GM18517 (cell line): ENCODE measurements at regions not wholly inside any gene's neighbourhood (a gene's known extent, or its start where the extent isn't known, plus 50 kb on each side); places are given as distances from the start of the nearest gene placed in this dataset.
"Not testable (repeated sequence)": the region's sequence is repeated elsewhere in the genome, so short reads cannot be mapped to it uniquely, and the experiment has no call there.

Experiments
- ATAC-seq: cut with Tn5 transposase; IDR thresholded peaks from one replicate; pipeline ENCODE4 v1.9.1; 2021; ENCODE audit warnings: mild to moderate bottlenecking, moderate library complexity; ENCODE audit not compliant: unreplicated experiment

GRCh38 chr12:131333621-131334440 is 377.1 kb upstream of the SFSWAP start:
- ATAC-seq: no peak

GRCh38 chr12:131334835-131335234 is 376.1 kb upstream of the SFSWAP start:
- ATAC-seq: no peak

GRCh38 chr12:131335456-131335855 is 375.4 kb upstream of the SFSWAP start:
- no peak for ATAC-seq

DNA sequence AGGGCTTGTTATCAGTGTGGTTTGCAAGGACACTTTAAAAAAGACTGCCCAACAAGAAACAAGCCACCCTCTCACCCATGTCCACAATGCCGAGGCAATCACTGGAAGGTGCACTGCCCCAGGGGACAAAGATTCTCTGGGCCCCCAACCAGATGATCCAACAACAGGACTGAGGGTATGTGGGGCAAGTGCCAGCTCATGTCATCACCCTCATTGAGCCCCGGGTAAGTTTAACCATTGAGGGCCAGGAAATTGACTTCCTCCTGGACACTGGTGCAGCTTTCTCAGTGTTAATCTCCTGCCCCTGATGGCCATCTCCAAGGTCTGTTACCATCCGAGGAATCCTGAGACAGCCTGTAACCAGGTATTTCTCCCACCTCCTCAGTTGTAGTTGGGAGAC is 373.0 kb upstream of the SFSWAP start:
- not testable (repeated sequence) for ATAC-seq

DNA sequence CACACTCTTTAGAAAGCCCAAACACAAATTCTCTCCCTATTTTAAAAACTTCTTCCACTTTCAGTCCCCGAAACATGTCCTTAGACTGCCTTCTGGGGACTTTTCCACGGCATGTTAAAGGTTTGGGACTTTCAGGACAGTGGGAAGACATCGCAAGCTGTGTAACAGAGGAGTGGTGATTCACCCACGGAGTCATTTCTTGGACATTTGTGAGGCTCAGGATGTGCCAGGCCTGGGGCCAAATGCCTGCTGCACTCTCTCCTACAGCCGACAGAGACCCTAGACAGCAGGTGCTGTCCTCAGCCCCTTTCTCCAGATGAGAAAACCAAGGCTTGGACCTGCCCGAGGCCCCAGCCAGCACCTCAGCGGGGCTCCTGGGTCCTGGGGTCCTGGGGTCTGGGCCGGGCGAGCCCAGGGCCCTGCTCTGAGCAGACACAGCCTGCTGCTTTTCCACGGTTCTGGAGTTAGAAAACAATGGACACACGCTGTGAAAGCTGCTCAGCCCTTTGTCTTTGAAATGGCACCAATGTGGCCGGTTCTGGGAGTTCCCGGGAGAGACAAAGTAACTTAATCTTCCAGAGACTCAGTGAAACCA is 370.2 kb upstream of the SFSWAP start:
- ATAC-seq: no peak

- ATAC-seq: not testable (repeated sequence)
Measured at GRCh38 chr12:131341608-131342007, 369.3 kb upstream of the SFSWAP start.

DNA sequence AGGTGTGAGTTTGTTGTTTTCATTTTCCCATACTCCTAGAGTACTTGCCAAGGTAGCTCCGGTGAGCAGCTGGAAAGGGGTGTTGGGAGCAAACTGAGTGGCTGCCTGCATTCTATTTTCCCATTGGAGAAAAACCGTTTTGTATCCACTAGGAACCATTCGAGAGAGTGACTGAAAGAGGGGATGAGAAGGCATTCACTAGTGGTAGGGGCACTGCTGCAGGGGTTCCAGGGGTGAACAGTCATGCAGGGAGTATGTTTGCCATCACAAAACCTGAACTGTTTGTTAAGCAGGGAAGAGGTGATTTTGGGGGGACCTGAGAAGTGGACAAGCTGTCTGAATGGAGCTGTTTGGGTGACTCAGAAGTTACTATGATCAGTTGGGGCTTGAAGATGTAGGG is 367.5 kb upstream of the SFSWAP start:
- ATAC-seq: not testable (repeated sequence)

DNA sequence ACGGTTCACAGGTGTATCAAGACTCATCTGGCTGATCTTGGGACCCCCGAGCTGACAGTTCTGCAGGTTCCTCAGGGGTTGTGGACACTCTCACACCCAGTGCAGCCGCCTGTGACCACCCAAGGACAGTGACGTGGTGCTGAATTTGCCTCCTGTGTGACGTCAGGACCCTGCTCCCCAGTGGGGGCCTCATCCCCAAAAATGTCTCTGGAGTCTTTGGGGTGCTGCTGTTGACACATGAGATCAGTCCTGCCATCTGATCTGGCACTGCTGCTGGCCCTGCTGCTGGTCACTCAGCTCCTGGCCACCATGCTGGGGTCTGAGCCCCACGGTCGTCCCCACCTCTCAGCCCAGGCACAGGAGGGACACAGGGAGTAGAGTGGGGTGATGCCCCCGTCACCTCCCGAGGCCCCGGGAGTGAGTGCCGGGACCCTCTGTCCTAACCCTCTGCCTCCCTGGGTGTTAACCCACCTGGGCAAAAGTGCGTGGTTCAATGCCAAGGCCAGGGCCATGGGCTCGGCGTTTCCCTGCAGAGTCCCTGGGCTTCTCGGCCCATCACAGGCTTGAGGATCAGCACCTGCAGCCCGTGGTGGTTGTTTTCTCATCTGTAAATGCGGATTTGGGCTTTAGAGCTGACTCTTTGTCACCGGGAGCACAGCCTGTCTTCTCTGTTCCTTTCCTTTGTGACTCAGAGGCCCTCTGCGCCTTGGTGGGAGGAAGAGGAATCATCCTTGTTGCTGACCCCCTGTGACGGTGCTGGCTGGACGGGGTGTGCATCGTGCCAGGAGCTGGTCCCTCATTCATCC is 366.0 kb upstream of the SFSWAP start:
- not testable (repeated sequence) for ATAC-seq

- ATAC-seq: no peak
Measured at GRCh38 chr12:131345521-131346436, 365.1 kb upstream of the SFSWAP start.

GRCh38 chr12:131346555-131347344 is 364.1 kb upstream of the SFSWAP start:
- no peak for ATAC-seq

GRCh38 chr12:131347345-131347714 is 363.6 kb upstream of the SFSWAP start:
- ATAC-seq: no peak

GRCh38 chr12:131347732-131348131 is 363.2 kb upstream of the SFSWAP start:
- ATAC-seq: no peak

GRCh38 chr12:131348231-131348630 is 362.7 kb upstream of the SFSWAP start:
- ATAC-seq: no peak

- no peak for ATAC-seq
Measured at GRCh38 chr12:131348646-131349045, 362.2 kb upstream of the SFSWAP start.

- no peak for ATAC-seq
Measured at GRCh38 chr12:131349397-131350127, 361.3 kb upstream of the SFSWAP start.

DNA sequence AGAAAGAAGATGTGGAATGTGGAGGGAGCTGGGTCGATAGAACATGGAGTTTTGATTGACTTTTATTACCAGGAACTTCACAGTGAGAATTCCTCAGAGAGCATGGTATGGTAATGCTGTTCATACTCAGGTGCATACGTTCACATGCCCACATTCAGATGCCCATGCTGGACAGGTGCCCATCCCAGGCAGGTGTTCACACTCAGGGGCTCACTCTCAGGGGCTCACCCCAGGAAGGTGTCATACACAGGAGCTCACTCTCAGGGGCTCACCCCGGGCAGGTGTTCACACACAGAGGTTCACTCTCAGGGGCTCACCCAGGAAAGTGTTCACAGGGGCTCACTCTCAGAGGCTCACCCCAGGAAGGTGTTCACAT is 360.0 kb upstream of the SFSWAP start:
- no peak for ATAC-seq

GRCh38 chr12:131351319-131352028 is 359.4 kb upstream of the SFSWAP start:
- no peak for ATAC-seq

GRCh38 chr12:131352296-131352900 is 358.5 kb upstream of the SFSWAP start:
- ATAC-seq: no peak
